HL-60 (cell line): ENCODE measurements at regions not wholly inside any gene's neighbourhood (a gene's known extent, or its start where the extent isn't known, plus 50 kb on each side); places are given as distances from the start of the nearest gene placed in this dataset.

Source experiments
- DNase-seq, 2 experiments: peaks; one replicate each; pipeline ENCODE4 v3.0.0-alpha.2; 2010 to 2020; ENCODE audit warnings: low read depth in 1 of 2, low spot score in 1 of 2
- H3K27ac ChIP-seq: fragments of 250-450 bp; sonication (Bioruptor Pico); replicated peaks from 2 replicates; pipeline ENCODE4 v1.5.1; 2020; ENCODE audit warnings: mild to moderate bottlenecking, moderate library complexity
- H3K27me3 ChIP-seq: fragments of 250-450 bp; sonication (Bioruptor Pico); 2 replicates; pipeline ENCODE4 v1.5.1; 2021; ENCODE audit warnings: mild to moderate bottlenecking, moderate library complexity; ENCODE audit not compliant: insufficient read depth, poor library complexity, severe bottlenecking
- H3K4me3 ChIP-seq: replicated peaks from 2 replicates; pipeline ENCODE4 v1.5.1; 2011; ENCODE audit warnings: mild to moderate bottlenecking, control low read depth, low read length; ENCODE audit not compliant: insufficient read depth
- CTCF ChIP-seq: IDR thresholded peaks from one replicate; pipeline ENCODE4 v1.5.1; 2011; ENCODE audit warnings: low read length, control low read depth, inconsistent platforms; ENCODE audit not compliant: insufficient read depth
- GABPA ChIP-seq: IDR thresholded peaks from 2 replicates; pipeline ENCODE4 v1.6.1; 2012; ENCODE audit warnings: low read depth
- POLR2AphosphoS5 ChIP-seq: IDR thresholded peaks from 2 replicates; pipeline ENCODE4 v1.6.1; 2012; ENCODE audit warnings: low read depth
- SPI1 ChIP-seq: IDR thresholded peaks from 2 replicates; pipeline ENCODE4 v1.6.1; 2012; ENCODE audit warnings: low read depth, mild to moderate bottlenecking, borderline replicate concordance
- TF ChIP-seq, protein P1 (sequence below): IDR thresholded peaks from 2 replicates; pipeline ENCODE4 v1.6.1; 2012; ENCODE audit warnings: low read depth; ENCODE audit not compliant: insufficient replicate concordance

- TF ChIP-seq SPI1 = no peak
- TF ChIP-seq GABPA = no peak
- TF ChIP-seq, protein P1, sequence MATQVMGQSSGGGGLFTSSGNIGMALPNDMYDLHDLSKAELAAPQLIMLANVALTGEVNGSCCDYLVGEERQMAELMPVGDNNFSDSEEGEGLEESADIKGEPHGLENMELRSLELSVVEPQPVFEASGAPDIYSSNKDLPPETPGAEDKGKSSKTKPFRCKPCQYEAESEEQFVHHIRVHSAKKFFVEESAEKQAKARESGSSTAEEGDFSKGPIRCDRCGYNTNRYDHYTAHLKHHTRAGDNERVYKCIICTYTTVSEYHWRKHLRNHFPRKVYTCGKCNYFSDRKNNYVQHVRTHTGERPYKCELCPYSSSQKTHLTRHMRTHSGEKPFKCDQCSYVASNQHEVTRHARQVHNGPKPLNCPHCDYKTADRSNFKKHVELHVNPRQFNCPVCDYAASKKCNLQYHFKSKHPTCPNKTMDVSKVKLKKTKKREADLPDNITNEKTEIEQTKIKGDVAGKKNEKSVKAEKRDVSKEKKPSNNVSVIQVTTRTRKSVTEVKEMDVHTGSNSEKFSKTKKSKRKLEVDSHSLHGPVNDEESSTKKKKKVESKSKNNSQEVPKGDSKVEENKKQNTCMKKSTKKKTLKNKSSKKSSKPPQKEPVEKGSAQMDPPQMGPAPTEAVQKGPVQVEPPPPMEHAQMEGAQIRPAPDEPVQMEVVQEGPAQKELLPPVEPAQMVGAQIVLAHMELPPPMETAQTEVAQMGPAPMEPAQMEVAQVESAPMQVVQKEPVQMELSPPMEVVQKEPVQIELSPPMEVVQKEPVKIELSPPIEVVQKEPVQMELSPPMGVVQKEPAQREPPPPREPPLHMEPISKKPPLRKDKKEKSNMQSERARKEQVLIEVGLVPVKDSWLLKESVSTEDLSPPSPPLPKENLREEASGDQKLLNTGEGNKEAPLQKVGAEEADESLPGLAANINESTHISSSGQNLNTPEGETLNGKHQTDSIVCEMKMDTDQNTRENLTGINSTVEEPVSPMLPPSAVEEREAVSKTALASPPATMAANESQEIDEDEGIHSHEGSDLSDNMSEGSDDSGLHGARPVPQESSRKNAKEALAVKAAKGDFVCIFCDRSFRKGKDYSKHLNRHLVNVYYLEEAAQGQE = no peak
- no peak for TF ChIP-seq POLR2AphosphoS5
- no peak for TF ChIP-seq CTCF
- Histone ChIP-seq H3K27ac (no peak overlapping the region), H3K4me3 (no peak overlapping the region), H3K27me3 (peaks cover 2% of the 10 kb centered on the region)
- no peak for DNase-seq
Observed at GRCh38 chr12:105547786-105548185, 217.3 kb downstream of the C12orf75 start.

GRCh38 chr12:105548626-105549025 lies 218.1 kb downstream of the C12orf75 start:
- Histone ChIP-seq H3K27me3 (peaks cover 2% of the 10 kb centered on the region), H3K27ac (no peak overlapping the region), H3K4me3 (no peak overlapping the region)
- TF ChIP-seq GABPA (no peak), POLR2AphosphoS5 (no peak), SPI1 (no peak), CTCF (no peak)
- TF ChIP-seq, protein P1 = no peak
- DNase-seq = no peak

GRCh38 chr12:105552056-105552455 lies 221.6 kb downstream of the C12orf75 start:
- Histone ChIP-seq H3K27me3 (peaks cover 2% of the 10 kb centered on the region), H3K27ac (no peak overlapping the region), H3K4me3 (no peak overlapping the region)
- DNase-seq = no peak
- TF ChIP-seq GABPA (no peak), CTCF (no peak), POLR2AphosphoS5 (no peak), SPI1 (no peak)
- TF ChIP-seq, protein P1 = no peak
